IMR-90 (cell line): ENCODE measurements at regions not wholly inside any gene's neighbourhood (a gene's known extent, or its start where the extent isn't known, plus 50 kb on each side); places are given as distances from the start of the nearest gene placed in this dataset.

Experiments
- ATAC-seq: fragments of 200-7000 bp; cut with Tn5 transposase; 2 replicates; pipeline ENCODE4 v1.9.1; 2020; ENCODE audit warnings: low read depth, mild to moderate bottlenecking, moderate library complexity
- BruUV-seq: library from RNA; stranded (reverse); fragments of 400-500 nt; replicated peaks from 2 replicates; lab custom pipeline; 2021; lab: Mats Ljungman, UMichigan
- CTCF ChIA-PET: fragments of 300-600 bp; formaldehyde crosslinking; extraction: SDS; loops from one replicate; lab custom pipeline; 2021; ENCODE audit warnings: antibody characterized with exemption; lab: Yijun Ruan, JAX
- POLR2A ChIA-PET: fragments of 300-600 bp; sonication (Branson Sonifier 250); formaldehyde crosslinking; loops from one replicate; lab custom pipeline; 2022; ENCODE audit warnings: antibody characterized with exemption; ENCODE audit not compliant: unreplicated experiment; lab: Charles Lee
- DNase-seq: peaks from one replicate; pipeline ENCODE4 v3.0.0; 2013
- H2AFZ ChIP-seq: replicated peaks from 2 replicates; pipeline ENCODE3; 2013; ENCODE audit warnings: low read length, mild to moderate bottlenecking; ENCODE audit not compliant: poor library complexity
- H2AK5ac ChIP-seq: 2 replicates; pipeline ENCODE4 v1.6.1; 2013; ENCODE audit warnings: low read depth, low read length, inconsistent platforms
- H2AK9ac ChIP-seq: replicated peaks from 2 replicates; pipeline ENCODE3; 2013; ENCODE audit warnings: mild to moderate bottlenecking, low read depth, low read length, moderate library complexity; ENCODE audit not compliant: poor library complexity
- H2BK120ac ChIP-seq: 2 replicates; pipeline ENCODE4 v1.6.1; 2013; ENCODE audit warnings: low read depth, low read length, inconsistent platforms
- H2BK15ac ChIP-seq: 3 replicates; pipeline ENCODE4 v1.6.1; 2013; ENCODE audit warnings: low read depth, low read length, inconsistent platforms
- H2BK20ac ChIP-seq: 2 replicates; pipeline ENCODE4 v1.6.1; 2013; ENCODE audit warnings: low read depth, mild to moderate bottlenecking, inconsistent platforms, low read length, moderate library complexity
- H2BK5ac ChIP-seq: 2 replicates; pipeline ENCODE4 v1.6.1; 2013; ENCODE audit warnings: mild to moderate bottlenecking, low read depth, low read length, inconsistent platforms; ENCODE audit not compliant: poor library complexity, severe bottlenecking
- H3K14ac ChIP-seq: replicated peaks from 2 replicates; pipeline ENCODE4 v1.6.1; 2013; ENCODE audit warnings: low read depth, low read length, inconsistent platforms
- H3K18ac ChIP-seq: 2 replicates; pipeline ENCODE4 v1.6.1; 2013; ENCODE audit warnings: low read depth, low read length, control low read depth
- H3K23ac ChIP-seq: 2 replicates; pipeline ENCODE4 v1.6.1; 2013; ENCODE audit warnings: low read depth, low read length, inconsistent platforms
- H3K27ac ChIP-seq: 2 replicates; pipeline ENCODE4 v1.5.1; 2013; ENCODE audit warnings: mild to moderate bottlenecking, control low read depth, low read length; ENCODE audit not compliant: insufficient read depth
- H3K27me3 ChIP-seq: 2 replicates; pipeline ENCODE4 v1.6.1; 2013; ENCODE audit warnings: low read length; ENCODE audit not compliant: control insufficient read depth, insufficient read depth
- H3K36me3 ChIP-seq: 2 replicates; pipeline ENCODE4 v1.6.1; 2013; ENCODE audit warnings: low read length, mixed read lengths; ENCODE audit not compliant: control insufficient read depth, insufficient read depth
- H3K4ac ChIP-seq: 2 replicates; pipeline ENCODE4 v1.6.1; 2013; ENCODE audit warnings: low read depth, low read length, inconsistent platforms
- H3K4me1 ChIP-seq: 2 replicates; pipeline ENCODE4 v1.6.1; 2013; ENCODE audit warnings: low read length, mixed read lengths; ENCODE audit not compliant: control insufficient read depth, insufficient read depth
- H3K4me2 ChIP-seq: 2 replicates; pipeline ENCODE4 v1.6.1; 2013; ENCODE audit warnings: low read depth, mild to moderate bottlenecking, control low read depth, low read length, moderate library complexity
- H3K4me3 ChIP-seq: 2 replicates; pipeline ENCODE4 v1.5.1; 2013; ENCODE audit warnings: low read depth, mild to moderate bottlenecking, control low read depth, low read length, moderate library complexity; ENCODE audit not compliant: insufficient read depth
- H3K56ac ChIP-seq: 2 replicates; pipeline ENCODE4 v1.6.1; 2013; ENCODE audit warnings: low read length, inconsistent platforms; ENCODE audit not compliant: insufficient read depth; ENCODE audit errors: extremely low read depth
- H3K79me1 ChIP-seq, 2 experiments: 2 replicates each; pipeline ENCODE4 v1.6.1; 2013; ENCODE audit warnings: low read length in 2 of 2, inconsistent platforms in 1 of 2, low read depth in 1 of 2
- H3K9ac ChIP-seq: 2 replicates; pipeline ENCODE4 v1.6.1; 2013; ENCODE audit warnings: low read depth, low read length, control low read depth
- H3K9me1 ChIP-seq: 2 replicates; pipeline ENCODE4 v1.6.1; 2013; ENCODE audit warnings: low read length, inconsistent platforms; ENCODE audit not compliant: insufficient read depth
- H3K9me3 ChIP-seq: 2 replicates; pipeline ENCODE4 v1.6.1; 2013; ENCODE audit warnings: low read length; ENCODE audit not compliant: control insufficient read depth, insufficient read depth
- H4K20me1 ChIP-seq: 2 replicates; pipeline ENCODE4 v1.6.1; 2013; ENCODE audit warnings: low read length, inconsistent platforms; ENCODE audit not compliant: insufficient read depth
- H4K5ac ChIP-seq: 2 replicates; pipeline ENCODE4 v1.6.1; 2013; ENCODE audit warnings: mild to moderate bottlenecking, low read depth, low read length, control low read depth
- H4K8ac ChIP-seq, 2 experiments: 2 replicates each; pipeline ENCODE4 v1.6.1; 2013; ENCODE audit warnings: low read depth in 2 of 2, low read length in 2 of 2, control low read depth in 1 of 2, inconsistent platforms in 1 of 2
- H4K91ac ChIP-seq: 2 replicates; pipeline ENCODE4 v1.6.1; 2013; ENCODE audit warnings: low read depth, low read length, inconsistent platforms; ENCODE audit not compliant: insufficient read depth
- BHLHE40 ChIP-seq: fragments of 150-350 bp; IDR thresholded peaks from 2 replicates; pipeline ENCODE4 v1.6.1; 2016; ENCODE audit warnings: mild to moderate bottlenecking, low read depth, low read length
- CEBPB ChIP-seq: IDR thresholded peaks from 2 replicates; pipeline ENCODE4 v1.6.1; 2012; ENCODE audit warnings: low read depth, low read length, improper control_type of control experiment
- CHD1 ChIP-seq: IDR thresholded peaks from 2 replicates; pipeline ENCODE4 v1.6.1; 2012; ENCODE audit warnings: low read depth, low read length, improper control_type of control experiment
- ELK1 ChIP-seq: fragments of 150-350 bp; IDR thresholded peaks from 2 replicates; pipeline ENCODE4 v1.6.1; 2016; ENCODE audit warnings: low read depth, mild to moderate bottlenecking, low read length, moderate library complexity, borderline replicate concordance
- MAFK ChIP-seq: IDR thresholded peaks from 2 replicates; pipeline ENCODE4 v1.6.1; 2012; ENCODE audit warnings: low read depth, low read length, improper control_type of control experiment
- MAZ ChIP-seq: IDR thresholded peaks from 2 replicates; pipeline ENCODE4 v1.6.1; 2012; ENCODE audit warnings: low read depth, mild to moderate bottlenecking, low read length, improper control_type of control experiment, moderate library complexity, borderline replicate concordance
- MXI1 ChIP-seq: IDR thresholded peaks from 2 replicates; pipeline ENCODE4 v1.6.1; 2012; ENCODE audit warnings: low read depth, mild to moderate bottlenecking, low read length, moderate library complexity, borderline replicate concordance
- NFE2L2 ChIP-seq: fragments of 150-350 bp; IDR thresholded peaks from 2 replicates; pipeline ENCODE4 v1.6.1; 2016; ENCODE audit warnings: low read depth, mild to moderate bottlenecking, low read length
- POLR2A ChIP-seq: IDR thresholded peaks from 2 replicates; pipeline ENCODE4 v1.6.1; 2012; ENCODE audit warnings: mild to moderate bottlenecking, low read depth, low read length
- RAD21 ChIP-seq: IDR thresholded peaks from 2 replicates; pipeline ENCODE4 v1.6.1; 2012; ENCODE audit warnings: low read length, improper control_type of control experiment
- RCOR1 ChIP-seq: IDR thresholded peaks from 2 replicates; pipeline ENCODE4 v1.6.1; 2012; ENCODE audit warnings: mild to moderate bottlenecking, low read length, improper control_type of control experiment; ENCODE audit not compliant: insufficient replicate concordance
- RFX5 ChIP-seq: IDR thresholded peaks from 2 replicates; pipeline ENCODE4 v1.8.0; 2012; ENCODE audit warnings: low read depth, mild to moderate bottlenecking, low read length, moderate library complexity
- SMC3 ChIP-seq: fragments of 150-350 bp; IDR thresholded peaks from 2 replicates; pipeline ENCODE4 v1.6.1; 2016; ENCODE audit warnings: low read depth, mild to moderate bottlenecking, antibody characterized with exemption, low read length, moderate library complexity
- WGBS, 2 experiments: methylation state at CpG; one replicate each; pipeline versions ENCODE4 v1.1.5 to v1.1.7; 2013; ENCODE audit warnings: missing lambda C conversion rate in 2 of 2; ENCODE audit not compliant: insufficient read length in 1 of 2; ENCODE audit errors: extremely low coverage in 2 of 2; 5-methylcytosine and 5-hydroxymethylcytosine counted together
- dilution Hi-C: fragments of 300-500 bp; cut with HindIII; formaldehyde crosslinking; loops from one replicate; pipeline ENCODE4 v1.14.3; 2018; ENCODE audit warnings: low sequenced_read_pairs; ENCODE audit not compliant: unreplicated experiment
- in situ Hi-C: fragments of 300-500 bp; cut with MboI; formaldehyde crosslinking; loops from 3 replicates; pipeline ENCODE4 v1.14.3; 2019; ENCODE audit warnings: low sequenced_read_pairs, inconsistent platforms, mixed read lengths
- intact Hi-C: fragments of 100-400 bp; cut with micrococcal nuclease; formaldehyde crosslinking; loops from 2 replicates; pipeline ENCODE4 v1.10.0; 2022

- H2BK5ac ChIP-seq = no peak overlapping the region
- H3K18ac ChIP-seq = no peak overlapping the region
- no peak overlapping the region for H2AFZ ChIP-seq
- no peak overlapping the region for H3K23ac ChIP-seq
- dilution Hi-C loops (no loop called here), in situ Hi-C loops (no loop called here), intact Hi-C loops (no loop called here)
- H3K9ac ChIP-seq = no peak overlapping the region
- no peaks in the 10 kb centered on the region for H4K20me1 ChIP-seq
- H3K27ac ChIP-seq = no peak overlapping the region
- no peaks in the 10 kb centered on the region for H3K36me3 ChIP-seq
- no peak overlapping the region for H3K4me3 ChIP-seq
- TF ChIP-seq RAD21 (no peak), NFE2L2 (no peak), SMC3 (no peak), BHLHE40 (no peak), CEBPB (no peak), RFX5 (no peak), MXI1 (no peak), ELK1 (no peak), POLR2A (no peak), MAZ (no peak), MAFK (no peak), RCOR1 (no peak), CHD1 (no peak)
- no peak overlapping the region for H3K4ac ChIP-seq
- ATAC-seq = no peak; the same call in 1 of the 2 replicates
- H2BK120ac ChIP-seq = no peak overlapping the region
- no peak overlapping the region for H3K4me2 ChIP-seq
- H3K4me1 ChIP-seq = no peaks in the 10 kb centered on the region
- DNase-seq = no peak
- H3K14ac ChIP-seq = no peak overlapping the region
- no peak overlapping the region for H2BK15ac ChIP-seq
- H3K27me3 ChIP-seq = no peaks in the 10 kb centered on the region
- H4K5ac ChIP-seq = no peak overlapping the region
- no CpG with 5 or more reads among the region's 2 CpGs for WGBS, 2 experiments
- POLR2A ChIA-PET = no interaction called here
- BruUV-seq = no TSS peak
- CTCF ChIA-PET = no interaction called here
- no peak overlapping the region for H3K56ac ChIP-seq
- peaks cover 3% of the 10 kb centered on the region; the same call in 1 of the 2 replicates for H3K9me3 ChIP-seq
- H4K91ac ChIP-seq = no peak overlapping the region
- H2AK9ac ChIP-seq = no peak overlapping the region
- no peaks in the 10 kb centered on the region for H3K9me1 ChIP-seq
- no peak overlapping the region for H2BK20ac ChIP-seq
- H4K8ac ChIP-seq = no peak overlapping the region
- no peaks in the 10 kb centered on the region for H3K79me1 ChIP-seq
- no peak overlapping the region for H2AK5ac ChIP-seq
Observed at GRCh38 chr3:89957451-89957850, 850.0 kb downstream of the EPHA3 start.
